ENCODE measurements at regions not wholly inside any gene's neighbourhood (a gene's known extent, or its start where the extent isn't known, plus 50 kb on each side); places are given as distances from the start of the nearest gene placed in this dataset.

DNA sequence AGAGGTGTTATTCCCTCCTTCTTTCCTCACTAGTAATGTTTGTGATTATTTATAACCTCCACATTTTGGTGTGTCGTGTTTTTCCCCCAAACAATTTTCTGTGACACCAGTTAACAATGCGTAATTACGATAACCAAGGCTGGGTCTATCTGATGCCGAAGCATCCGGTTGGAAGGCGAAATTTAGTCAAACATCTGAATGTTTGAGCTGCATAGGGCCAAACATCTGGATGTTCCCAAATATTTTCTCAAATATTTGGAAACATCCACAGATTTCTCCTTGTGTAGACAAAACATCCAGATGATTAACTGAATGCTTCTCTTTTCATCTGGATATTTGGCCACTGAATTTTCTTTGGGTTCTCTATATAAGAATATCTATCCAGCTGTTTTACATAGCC is 371.7 kb downstream of the NFIB start:
- no peak for DNase-seq (ENCODE audit: extremely low spot score, unreplicated experiment)
- Mint-ChIP-seq H3K4me3 (no peak overlapping the region), H3K27ac (no peak overlapping the region), H3K36me3 (no peaks in the 10 kb centered on the region), H3K27me3 (no peaks in the 10 kb centered on the region), H3K4me1 (ENCODE audit: unreplicated experiment) (peaks cover 17% of the 10 kb centered on the region), H3K9me3 (no peaks in the 10 kb centered on the region)
- TF ChIP-seq, protein P1, sequence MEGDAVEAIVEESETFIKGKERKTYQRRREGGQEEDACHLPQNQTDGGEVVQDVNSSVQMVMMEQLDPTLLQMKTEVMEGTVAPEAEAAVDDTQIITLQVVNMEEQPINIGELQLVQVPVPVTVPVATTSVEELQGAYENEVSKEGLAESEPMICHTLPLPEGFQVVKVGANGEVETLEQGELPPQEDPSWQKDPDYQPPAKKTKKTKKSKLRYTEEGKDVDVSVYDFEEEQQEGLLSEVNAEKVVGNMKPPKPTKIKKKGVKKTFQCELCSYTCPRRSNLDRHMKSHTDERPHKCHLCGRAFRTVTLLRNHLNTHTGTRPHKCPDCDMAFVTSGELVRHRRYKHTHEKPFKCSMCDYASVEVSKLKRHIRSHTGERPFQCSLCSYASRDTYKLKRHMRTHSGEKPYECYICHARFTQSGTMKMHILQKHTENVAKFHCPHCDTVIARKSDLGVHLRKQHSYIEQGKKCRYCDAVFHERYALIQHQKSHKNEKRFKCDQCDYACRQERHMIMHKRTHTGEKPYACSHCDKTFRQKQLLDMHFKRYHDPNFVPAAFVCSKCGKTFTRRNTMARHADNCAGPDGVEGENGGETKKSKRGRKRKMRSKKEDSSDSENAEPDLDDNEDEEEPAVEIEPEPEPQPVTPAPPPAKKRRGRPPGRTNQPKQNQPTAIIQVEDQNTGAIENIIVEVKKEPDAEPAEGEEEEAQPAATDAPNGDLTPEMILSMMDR (conservative IDR thresholded peaks at IDR 0.05) = no peak

DNA sequence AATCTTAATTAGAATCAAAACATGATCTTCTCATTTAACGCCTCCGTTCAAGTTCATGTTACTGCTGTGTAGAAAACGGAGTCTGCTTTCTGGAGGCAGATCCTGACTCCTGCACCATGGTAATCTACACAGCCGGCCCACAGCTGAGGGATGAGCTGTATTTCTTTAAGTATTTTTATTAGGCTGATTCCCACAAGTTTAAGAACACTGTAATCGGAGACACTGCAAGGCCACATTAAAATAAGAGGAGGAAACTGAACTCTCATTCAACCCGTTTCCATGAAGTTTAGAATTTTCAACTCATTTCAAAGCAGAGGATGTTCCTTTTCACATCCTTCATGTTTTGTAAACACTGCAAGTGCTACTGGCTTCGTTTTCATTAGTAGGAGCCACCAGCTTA is 372.2 kb downstream of the NFIB start:
- Mint-ChIP-seq H3K36me3 (no peaks in the 10 kb centered on the region), H3K27ac (no peak overlapping the region), H3K9me3 (no peaks in the 10 kb centered on the region), H3K4me1 (ENCODE audit: unreplicated experiment) (peaks cover 17% of the 10 kb centered on the region), H3K27me3 (no peaks in the 10 kb centered on the region), H3K4me3 (no peak overlapping the region)
- TF ChIP-seq, protein P1 (conservative IDR thresholded peaks at IDR 0.05) = no peak
- DNase-seq (ENCODE audit: extremely low spot score, unreplicated experiment) = no peak

DNA sequence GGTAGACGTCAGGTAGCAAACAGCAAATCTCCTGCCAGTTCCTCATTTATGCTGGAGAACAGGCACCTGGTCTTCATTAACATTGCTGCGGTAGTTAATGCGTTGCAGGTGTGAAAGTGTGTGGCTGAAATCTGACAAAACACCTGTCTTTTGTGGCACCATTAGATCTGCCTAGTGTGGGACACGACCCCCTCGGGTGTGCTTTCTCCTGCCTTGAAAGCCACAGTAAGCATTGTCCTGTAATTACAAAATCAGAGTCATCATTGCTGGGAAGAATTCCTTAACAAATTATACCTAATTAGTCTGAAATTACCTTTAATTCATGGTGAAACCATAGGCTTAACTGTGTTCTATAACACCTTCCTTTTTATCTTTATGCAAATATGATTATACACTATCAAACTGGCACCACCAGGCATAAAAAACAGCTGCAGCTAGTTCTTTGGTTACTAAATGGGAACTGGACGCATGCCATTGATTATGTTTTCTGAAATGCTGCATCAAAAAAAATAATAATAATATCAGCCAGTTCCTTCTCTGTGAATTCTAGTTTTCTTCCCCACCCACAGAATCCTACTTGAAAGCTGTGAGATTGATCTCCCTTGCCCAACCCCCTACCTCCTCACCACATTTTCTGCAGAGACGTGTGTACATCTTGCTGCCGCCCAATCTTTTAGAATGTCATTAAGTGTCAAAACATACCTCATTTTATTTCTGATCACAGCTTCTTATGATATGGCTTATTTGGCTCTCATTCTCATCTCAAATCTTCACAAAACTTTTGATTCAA is 374.0 kb downstream of the NFIB start:
- Mint-ChIP-seq H3K9me3 (no peaks in the 10 kb centered on the region), H3K4me1 (ENCODE audit: unreplicated experiment) (peaks cover 17% of the 10 kb centered on the region), H3K36me3 (no peaks in the 10 kb centered on the region), H3K27ac (no peak overlapping the region), H3K27me3 (no peaks in the 10 kb centered on the region), H3K4me3 (no peak overlapping the region)
- no peak for DNase-seq (ENCODE audit: extremely low spot score, unreplicated experiment)
- TF ChIP-seq, protein P1 (conservative IDR thresholded peaks at IDR 0.05) = no peak

DNA sequence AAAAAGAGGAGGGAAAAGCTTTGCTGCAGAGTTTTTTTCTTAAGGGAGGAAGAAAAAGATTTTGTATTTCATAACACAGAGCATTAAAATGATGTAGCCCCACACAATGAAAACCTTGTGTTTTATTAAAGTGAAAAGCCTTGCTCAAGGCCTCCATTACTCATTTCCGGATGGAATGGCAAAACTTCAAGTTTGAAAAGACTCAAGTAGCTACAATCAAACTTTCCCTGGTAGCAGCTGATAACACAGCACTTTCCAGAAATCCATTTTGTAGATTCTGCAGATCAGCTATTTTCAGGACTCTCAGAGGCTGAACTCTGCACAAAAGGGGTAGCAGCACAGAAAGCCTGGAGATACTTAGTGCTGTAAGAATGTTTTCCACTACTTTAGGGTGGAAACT is 374.8 kb downstream of the NFIB start:
- H3K9me3 Mint-ChIP-seq = no peaks in the 10 kb centered on the region
- H3K4me3 Mint-ChIP-seq = no peak overlapping the region
- TF ChIP-seq, protein P1 (conservative IDR thresholded peaks at IDR 0.05) = no peak
- no peaks in the 10 kb centered on the region for H3K27me3 Mint-ChIP-seq
- no peak overlapping the region for H3K27ac Mint-ChIP-seq
- no peaks in the 10 kb centered on the region for H3K36me3 Mint-ChIP-seq
- no peak for DNase-seq (ENCODE audit: extremely low spot score, unreplicated experiment)
- peaks cover 17% of the 10 kb centered on the region for H3K4me1 Mint-ChIP-seq (ENCODE audit: unreplicated experiment)

DNA sequence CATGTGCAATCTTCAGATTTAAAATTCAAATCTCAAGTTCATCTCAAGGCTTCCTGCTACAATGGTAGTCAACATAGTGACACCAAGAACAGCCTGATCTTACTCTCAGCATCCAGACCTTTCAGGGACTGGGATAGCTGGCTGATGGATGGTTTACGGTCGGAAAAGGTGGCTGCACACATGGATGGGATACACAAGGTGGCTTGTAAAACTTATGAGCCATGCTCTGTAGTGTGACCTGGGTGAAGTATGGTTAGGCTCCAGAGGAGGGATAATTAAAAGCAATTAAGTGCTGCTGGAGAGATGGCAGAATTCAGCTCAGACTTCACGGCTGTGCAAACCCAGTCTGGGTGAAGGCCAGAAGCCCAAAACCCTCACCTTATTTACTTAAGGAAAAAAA is 379.5 kb downstream of the NFIB start:
- H3K4me1 Mint-ChIP-seq (ENCODE audit: unreplicated experiment) = peaks cover 11% of the 10 kb centered on the region
- no peaks in the 10 kb centered on the region for H3K9me3 Mint-ChIP-seq
- H3K27ac Mint-ChIP-seq = no peak overlapping the region
- TF ChIP-seq, protein P1 (conservative IDR thresholded peaks at IDR 0.05) = no peak
- no peaks in the 10 kb centered on the region for H3K36me3 Mint-ChIP-seq
- no peak for DNase-seq (ENCODE audit: extremely low spot score, unreplicated experiment)
- H3K27me3 Mint-ChIP-seq = no peaks in the 10 kb centered on the region
- no peak overlapping the region for H3K4me3 Mint-ChIP-seq
